ENCODE measurements at regions not wholly inside any gene's neighbourhood (a gene's known extent, or its start where the extent isn't known, plus 50 kb on each side); places are given as distances from the start of the nearest gene placed in this dataset.

DNA sequence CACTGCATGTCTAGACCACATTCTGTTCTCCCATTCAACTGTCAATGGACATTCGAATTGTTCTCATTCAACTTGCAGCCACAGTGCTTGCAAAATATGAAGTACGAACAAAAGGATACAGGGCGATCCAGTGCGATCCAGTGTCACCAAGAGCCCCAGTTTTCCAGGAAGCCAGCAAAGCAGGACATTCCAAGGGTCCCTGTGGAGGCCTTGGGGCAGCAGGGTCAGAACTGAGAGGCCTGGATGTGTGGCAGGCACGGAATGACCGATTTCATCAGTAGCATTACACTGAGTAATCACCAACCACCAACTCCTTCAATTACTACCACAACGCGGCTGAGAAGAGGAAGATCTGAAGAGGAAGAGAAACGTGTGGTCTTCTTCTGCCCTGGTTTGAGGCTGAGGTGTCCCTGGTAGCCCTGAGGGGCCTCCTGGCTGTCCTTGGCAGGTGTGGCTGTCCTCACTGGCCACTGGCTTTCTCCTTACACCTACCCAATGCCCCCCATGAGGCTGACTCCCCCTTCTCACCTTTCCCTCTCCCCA is 172.7 kb upstream of the FHL2 start:
- no peak for TF ChIP-seq EZH2phosphoT487 (IDR thresholded peaks at IDR 0.05; ENCODE audit: borderline replicate concordance)
- TF ChIP-seq, protein P1, sequence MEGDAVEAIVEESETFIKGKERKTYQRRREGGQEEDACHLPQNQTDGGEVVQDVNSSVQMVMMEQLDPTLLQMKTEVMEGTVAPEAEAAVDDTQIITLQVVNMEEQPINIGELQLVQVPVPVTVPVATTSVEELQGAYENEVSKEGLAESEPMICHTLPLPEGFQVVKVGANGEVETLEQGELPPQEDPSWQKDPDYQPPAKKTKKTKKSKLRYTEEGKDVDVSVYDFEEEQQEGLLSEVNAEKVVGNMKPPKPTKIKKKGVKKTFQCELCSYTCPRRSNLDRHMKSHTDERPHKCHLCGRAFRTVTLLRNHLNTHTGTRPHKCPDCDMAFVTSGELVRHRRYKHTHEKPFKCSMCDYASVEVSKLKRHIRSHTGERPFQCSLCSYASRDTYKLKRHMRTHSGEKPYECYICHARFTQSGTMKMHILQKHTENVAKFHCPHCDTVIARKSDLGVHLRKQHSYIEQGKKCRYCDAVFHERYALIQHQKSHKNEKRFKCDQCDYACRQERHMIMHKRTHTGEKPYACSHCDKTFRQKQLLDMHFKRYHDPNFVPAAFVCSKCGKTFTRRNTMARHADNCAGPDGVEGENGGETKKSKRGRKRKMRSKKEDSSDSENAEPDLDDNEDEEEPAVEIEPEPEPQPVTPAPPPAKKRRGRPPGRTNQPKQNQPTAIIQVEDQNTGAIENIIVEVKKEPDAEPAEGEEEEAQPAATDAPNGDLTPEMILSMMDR (conservative IDR thresholded peaks at IDR 0.05; ENCODE audit: low read length), result no peak
- Histone ChIP-seq H3K4me1 (ENCODE audit: insufficient read depth, low read length, poor library complexity, severe bottlenecking) (peaks cover 7% of the 10 kb centered on the region), H3K9me2 (replicated peaks; ENCODE audit: low read depth, low read length) (no peaks in the 10 kb centered on the region), H3K9ac (ENCODE audit: low read depth, low read length, poor library complexity, severe bottlenecking) (no peak overlapping the region), H2AFZ (ENCODE audit: low read length) (no peak overlapping the region), H3K9me3 (ENCODE audit: insufficient read depth, low read depth, low read length) (no peaks in the 10 kb centered on the region), H4K20me1 (ENCODE audit: insufficient read depth, low read length, poor library complexity, severe bottlenecking) (no peaks in the 10 kb centered on the region), H3K36me3 (ENCODE audit: insufficient read depth, low read length) (no peaks in the 10 kb centered on the region), H3K27me3 (ENCODE audit: insufficient read depth, low read length, poor library complexity, severe bottlenecking) (no peaks in the 10 kb centered on the region), H3K4me2 (ENCODE audit: low read depth, low read length, poor library complexity, severe bottlenecking) (no peak overlapping the region), H3F3A (ENCODE audit: low read depth) (no peaks in the 10 kb centered on the region), H3K4me3 (ENCODE audit: low read length, poor library complexity, severe bottlenecking) (no peak overlapping the region), H3K79me2 (ENCODE audit: insufficient read depth, low read length) (no peaks in the 10 kb centered on the region)

DNA sequence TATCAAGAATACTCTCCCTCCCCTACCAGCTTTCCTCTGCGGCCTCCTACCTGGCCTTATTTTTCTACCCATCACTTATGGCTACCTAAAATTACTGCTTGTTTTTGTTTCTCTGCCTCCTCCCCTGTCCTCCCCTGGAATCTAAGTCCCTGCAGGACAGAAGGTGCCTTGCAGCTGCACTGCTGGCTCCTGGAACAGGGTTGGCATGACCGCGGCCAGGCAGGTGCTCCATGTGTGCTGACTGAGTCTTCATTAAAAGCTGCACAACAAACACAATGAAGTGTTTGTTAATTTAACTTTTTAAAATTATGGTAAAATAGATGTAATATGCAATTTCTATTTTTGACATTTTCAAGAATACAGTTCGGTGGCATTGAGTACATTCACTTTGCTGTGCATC is 171.9 kb upstream of the FHL2 start:
- TF ChIP-seq, protein P1 (conservative IDR thresholded peaks at IDR 0.05; ENCODE audit: low read length), result no peak
- no peak for TF ChIP-seq EZH2phosphoT487 (IDR thresholded peaks at IDR 0.05; ENCODE audit: borderline replicate concordance)
- peaks cover 7% of the 10 kb centered on the region for H3K4me1 ChIP-seq (ENCODE audit: insufficient read depth, low read length, poor library complexity, severe bottlenecking)
- H3K9ac ChIP-seq (ENCODE audit: low read depth, low read length, poor library complexity, severe bottlenecking), result no peak overlapping the region
- H3K36me3 ChIP-seq (ENCODE audit: insufficient read depth, low read length), result no peaks in the 10 kb centered on the region
- H4K20me1 ChIP-seq (ENCODE audit: insufficient read depth, low read length, poor library complexity, severe bottlenecking), result no peaks in the 10 kb centered on the region
- no peak overlapping the region for H3K4me3 ChIP-seq (ENCODE audit: low read length, poor library complexity, severe bottlenecking)
- H3K4me2 ChIP-seq (ENCODE audit: low read depth, low read length, poor library complexity, severe bottlenecking), result no peak overlapping the region
- no peaks in the 10 kb centered on the region for H3K79me2 ChIP-seq (ENCODE audit: insufficient read depth, low read length)
- no peak overlapping the region for H2AFZ ChIP-seq (ENCODE audit: low read length)
- H3K9me3 ChIP-seq (ENCODE audit: insufficient read depth, low read depth, low read length), result no peaks in the 10 kb centered on the region
- H3K27me3 ChIP-seq (ENCODE audit: insufficient read depth, low read length, poor library complexity, severe bottlenecking), result no peaks in the 10 kb centered on the region
- H3K9me2 ChIP-seq (replicated peaks; ENCODE audit: low read depth, low read length), result no peaks in the 10 kb centered on the region
- H3F3A ChIP-seq (ENCODE audit: low read depth), result no peaks in the 10 kb centered on the region

DNA sequence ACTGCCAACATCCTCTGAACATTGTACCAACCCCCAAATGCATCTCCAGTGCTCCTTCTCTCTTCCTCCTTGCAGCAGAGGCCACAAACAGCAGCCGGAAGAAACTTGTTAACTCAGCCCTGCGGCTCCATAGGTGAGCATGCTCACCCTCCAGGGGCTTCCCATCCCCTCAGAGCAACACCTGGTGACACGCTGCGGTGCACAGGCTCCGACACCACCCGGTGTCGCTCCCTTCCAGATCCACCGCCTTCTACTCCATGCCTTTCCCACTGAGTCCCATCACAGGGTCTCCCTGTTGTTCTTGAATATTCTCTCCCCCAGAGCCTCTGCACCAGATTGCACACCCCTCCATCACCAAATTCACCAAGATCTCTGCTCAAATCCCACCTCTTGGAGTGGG is 171.5 kb upstream of the FHL2 start:
- Histone ChIP-seq H4K20me1 (ENCODE audit: insufficient read depth, low read length, poor library complexity, severe bottlenecking) (no peaks in the 10 kb centered on the region), H3K4me3 (ENCODE audit: low read length, poor library complexity, severe bottlenecking) (no peak overlapping the region), H3K9me3 (ENCODE audit: insufficient read depth, low read depth, low read length) (no peaks in the 10 kb centered on the region), H3F3A (ENCODE audit: low read depth) (no peaks in the 10 kb centered on the region), H3K9ac (ENCODE audit: low read depth, low read length, poor library complexity, severe bottlenecking) (no peak overlapping the region), H3K4me2 (ENCODE audit: low read depth, low read length, poor library complexity, severe bottlenecking) (no peak overlapping the region), H3K79me2 (ENCODE audit: insufficient read depth, low read length) (no peaks in the 10 kb centered on the region), H3K27me3 (ENCODE audit: insufficient read depth, low read length, poor library complexity, severe bottlenecking) (no peaks in the 10 kb centered on the region), H3K9me2 (replicated peaks; ENCODE audit: low read depth, low read length) (no peaks in the 10 kb centered on the region), H3K4me1 (ENCODE audit: insufficient read depth, low read length, poor library complexity, severe bottlenecking) (peaks cover 7% of the 10 kb centered on the region), H2AFZ (ENCODE audit: low read length) (no peak overlapping the region), H3K36me3 (ENCODE audit: insufficient read depth, low read length) (no peaks in the 10 kb centered on the region)
- TF ChIP-seq, protein P1 (conservative IDR thresholded peaks at IDR 0.05; ENCODE audit: low read length), result no peak
- TF ChIP-seq EZH2phosphoT487 (IDR thresholded peaks at IDR 0.05; ENCODE audit: borderline replicate concordance), result no peak
